ENCODE measurements at regions not wholly inside any gene's neighbourhood (a gene's known extent, or its start where the extent isn't known, plus 50 kb on each side); places are given as distances from the start of the nearest gene placed in this dataset.

DNA sequence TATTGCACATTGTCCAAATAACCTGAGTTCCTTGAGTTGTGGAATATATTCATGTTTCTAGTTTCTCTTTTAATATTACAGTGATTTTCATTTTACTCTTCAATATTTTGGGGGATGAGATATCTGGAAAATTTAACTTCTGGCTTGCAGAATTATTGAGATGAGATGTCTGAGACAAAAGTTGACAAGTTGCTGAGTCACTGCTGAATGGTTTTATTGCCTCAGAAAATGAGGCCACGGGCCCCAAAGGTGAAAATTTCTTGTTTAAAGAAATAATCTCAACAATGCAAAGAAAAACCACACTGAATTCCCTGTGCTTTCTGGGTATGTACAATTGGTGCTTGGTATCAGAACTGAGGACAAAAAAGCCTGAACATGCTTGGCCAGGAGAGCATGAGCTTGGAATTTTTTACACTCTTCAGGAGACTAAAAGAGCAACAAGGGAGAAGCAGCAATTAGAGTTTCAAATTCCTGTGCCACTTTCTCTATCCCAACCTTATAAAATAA lies 129.2 kb upstream of the TOM1L1 start:
- TF ChIP-seq, protein P1, sequence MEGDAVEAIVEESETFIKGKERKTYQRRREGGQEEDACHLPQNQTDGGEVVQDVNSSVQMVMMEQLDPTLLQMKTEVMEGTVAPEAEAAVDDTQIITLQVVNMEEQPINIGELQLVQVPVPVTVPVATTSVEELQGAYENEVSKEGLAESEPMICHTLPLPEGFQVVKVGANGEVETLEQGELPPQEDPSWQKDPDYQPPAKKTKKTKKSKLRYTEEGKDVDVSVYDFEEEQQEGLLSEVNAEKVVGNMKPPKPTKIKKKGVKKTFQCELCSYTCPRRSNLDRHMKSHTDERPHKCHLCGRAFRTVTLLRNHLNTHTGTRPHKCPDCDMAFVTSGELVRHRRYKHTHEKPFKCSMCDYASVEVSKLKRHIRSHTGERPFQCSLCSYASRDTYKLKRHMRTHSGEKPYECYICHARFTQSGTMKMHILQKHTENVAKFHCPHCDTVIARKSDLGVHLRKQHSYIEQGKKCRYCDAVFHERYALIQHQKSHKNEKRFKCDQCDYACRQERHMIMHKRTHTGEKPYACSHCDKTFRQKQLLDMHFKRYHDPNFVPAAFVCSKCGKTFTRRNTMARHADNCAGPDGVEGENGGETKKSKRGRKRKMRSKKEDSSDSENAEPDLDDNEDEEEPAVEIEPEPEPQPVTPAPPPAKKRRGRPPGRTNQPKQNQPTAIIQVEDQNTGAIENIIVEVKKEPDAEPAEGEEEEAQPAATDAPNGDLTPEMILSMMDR (IDR thresholded peaks at IDR 0.05; ENCODE audit: low read depth, low read length) = no peak
- TF ChIP-seq EZH2phosphoT487 (IDR thresholded peaks at IDR 0.05; ENCODE audit: low read depth) = no peak

Measured in OCI-LY3 (cell line).